Pancreas (tissue), 10 donors: ENCODE measurements at regions not wholly inside any gene's neighbourhood (a gene's known extent, or its start where the extent isn't known, plus 50 kb on each side); places are given as distances from the start of the nearest gene placed in this dataset.

Source experiments
- ATAC-seq, 4 donors: fragments of 200-7000 bp; cut with Tn5 transposase; one replicate each; pipeline versions ENCODE4 v1.8.0 to v1.9.1; 2020; ENCODE audit warnings: mild to moderate bottlenecking in 4 of 4, moderate library complexity in 4 of 4
- DNase-seq, 6 donors: peaks; one replicate each; pipeline ENCODE4 v3.0.0-alpha.2; 2020
- FAIRE-seq: peaks from 2 replicates; lab custom pipeline; 2012; peaks lifted over from hg19 to GRCh38; lab: Jason Lieb, UNC
- H3K27ac ChIP-seq, 4 donors: fragments of 200-600 bp; sonication (generic); 1 replicate in 3 of 4; 2 replicates in 1 of 4; pipeline versions ENCODE4 v1.5.0 to v1.8.0; 2020
- H3K27me3 ChIP-seq, 4 donors: fragments of 200-600 bp; one replicate each; pipeline ENCODE4 v1.8.0; 2021
- H3K36me3 ChIP-seq, 3 donors: fragments of 200-600 bp; sonication (generic) in 1 of 3; one replicate each; pipeline versions ENCODE4 v1.5.0 to v1.8.0; 2020 to 2021
- H3K4me1 ChIP-seq, 3 donors: fragments of 200-600 bp; one replicate each; pipeline ENCODE4 v1.8.0; 2021
- H3K4me3 ChIP-seq, 4 donors: fragments of 200-600 bp; sonication (generic) in 2 of 4; one replicate each; pipeline versions ENCODE4 v1.5.0 to v1.8.0; 2020 to 2021
- H3K9me3 ChIP-seq, 4 donors: fragments of 200-600 bp; one replicate each; pipeline ENCODE4 v1.8.0; 2021
- CTCF ChIP-seq, 4 donors: fragments of 200-600 bp; sonication (generic) in 3 of 4; IDR thresholded peaks; one replicate each; pipeline versions ENCODE4 v1.5.0 to v1.8.0; 2021; ENCODE audit warnings: antibody characterized with exemption in 4 of 4
- WGBS, 2 donors: extraction: QIAGEN DNeasy Blood & Tissue Kit; methylation state at CpG; one replicate each; pipeline ENCODE4 v1.1.7; 2013; 5-methylcytosine and 5-hydroxymethylcytosine counted together
- intact Hi-C, 3 donors: fragments of 100-400 bp; cut with DNase I; formaldehyde crosslinking; loops; one replicate each; pipeline versions ENCODE4 v1.11.1 to v1.14.2; 2022
- donor health status: healthy with polysubstance abuse.
- donor health status: DM: no; HTN: no; CAD: no; lungs with moderate emphysema.
- donor health status: DM: no; HTN: no; CAD: no.
- donor health status: control.
- donor health status: control.
- donor health status: Bipolar disorder and iron deficiency.
- donor health status: DM: yes; HTN: yes; CAD: no.
- donor health status: DM: no; HTN: no; CAD: no.
- donor health status: DM: no; HTN: no; CAD: no.
- donor health status: DM: yes; HTN: yes; CAD: no.

- ATAC-seq (peak; percentile 40 to 63 (median 57)), DNase-seq (peak in 1 of 6 donors; percentile 46), FAIRE-seq (no peak)
- intact Hi-C loops, result no loop called here
- 6 to 10% methylated on average over 2 of the region's 2 CpGs for WGBS, 2 donors
- no peak overlapping the region for H3K4me3 ChIP-seq
- H3K4me1 ChIP-seq, result peaks cover 0 to 6% (median 0%) of the 10 kb centered on the region in 3 donors
- no peak for TF ChIP-seq CTCF (IDR thresholded peaks at IDR 0.05)
- H3K36me3 ChIP-seq, result no peaks in the 10 kb centered on the region
- H3K27ac ChIP-seq, result no peak overlapping the region
- H3K27me3 ChIP-seq, result no peaks in the 10 kb centered on the region
- no peaks in the 10 kb centered on the region for H3K9me3 ChIP-seq
These were observed 58.9 kb downstream of the MYEOV start for GRCh38 chr11:69352715-69353319.

- WGBS, 2 donors, result 85 to 94% methylated on average over 20 of the region's 20 CpGs
- Histone ChIP-seq H3K36me3 (no peaks in the 10 kb centered on the region), H3K9me3 (no peaks in the 10 kb centered on the region), H3K27me3 (no peaks in the 10 kb centered on the region), H3K27ac (no peak overlapping the region), H3K4me3 (no peak overlapping the region), H3K4me1 (peaks cover 0 to 6% (median 0%) of the 10 kb centered on the region in 3 donors)
- ATAC-seq (no peak), FAIRE-seq (no peak), DNase-seq (peak in 1 of 6 donors; percentile 47)
- intact Hi-C loops, result no loop called here
- no peak for TF ChIP-seq CTCF (IDR thresholded peaks at IDR 0.05)
These were observed 60.0 kb downstream of the MYEOV start for GRCh38 chr11:69353696-69354544.

- Histone ChIP-seq H3K4me1 (peaks cover 0 to 6% (median 0%) of the 10 kb centered on the region in 3 donors), H3K27me3 (no peaks in the 10 kb centered on the region), H3K4me3 (no peak overlapping the region), H3K27ac (no peak overlapping the region), H3K9me3 (no peaks in the 10 kb centered on the region), H3K36me3 (no peaks in the 10 kb centered on the region)
- intact Hi-C loops, result no loop called here
- DNase-seq (no peak), FAIRE-seq (no peak), ATAC-seq (no peak)
- no peak for TF ChIP-seq CTCF (IDR thresholded peaks at IDR 0.05)
- 96 to 97% methylated on average over 2 of the region's 2 CpGs for WGBS, 2 donors
These were observed 60.6 kb downstream of the MYEOV start for GRCh38 chr11:69354545-69354897.

GRCh38 chr11:69355346-69355940, 61.5 kb downstream of the MYEOV start:
- H3K9me3 ChIP-seq, result no peaks in the 10 kb centered on the region
- no peaks in the 10 kb centered on the region for H3K27me3 ChIP-seq
- peaks cover 0 to 6% (median 0%) of the 10 kb centered on the region in 3 donors for H3K4me1 ChIP-seq
- H3K27ac ChIP-seq, result no peak overlapping the region
- FAIRE-seq, result no peak
- TF ChIP-seq CTCF (IDR thresholded peaks at IDR 0.05), result no peak
- intact Hi-C loops, result no loop called here
- peak in 2 of 6 donors; percentile 5 to 41 for DNase-seq
- ATAC-seq, result no peak
- no peaks in the 10 kb centered on the region for H3K36me3 ChIP-seq
- WGBS, 2 donors, result 86 to 90% methylated on average over 10 of the region's 10 CpGs
- no peak overlapping the region for H3K4me3 ChIP-seq
